HG03135 (cell line): ENCODE measurements at regions not wholly inside any gene's neighbourhood (a gene's known extent, or its start where the extent isn't known, plus 50 kb on each side); places are given as distances from the start of the nearest gene placed in this dataset.

Source experiments
- ATAC-seq: cut with Tn5 transposase; IDR thresholded peaks from one replicate; pipeline ENCODE4 v1.9.1; 2021; ENCODE audit warnings: mild to moderate bottlenecking, moderate library complexity; ENCODE audit not compliant: unreplicated experiment

- ATAC-seq, result no peak
Observed at GRCh38 chr21:16406355-16406754, 676.6 kb downstream of the USP25 start.

GRCh38 chr21:16407403-16408240, 677.8 kb downstream of the USP25 start:
- ATAC-seq, result no peak

GRCh38 chr21:16408280-16408679, 678.5 kb downstream of the USP25 start:
- no peak for ATAC-seq

GRCh38 chr21:16409352-16409751, 679.6 kb downstream of the USP25 start:
- ATAC-seq, result no peak

DNA sequence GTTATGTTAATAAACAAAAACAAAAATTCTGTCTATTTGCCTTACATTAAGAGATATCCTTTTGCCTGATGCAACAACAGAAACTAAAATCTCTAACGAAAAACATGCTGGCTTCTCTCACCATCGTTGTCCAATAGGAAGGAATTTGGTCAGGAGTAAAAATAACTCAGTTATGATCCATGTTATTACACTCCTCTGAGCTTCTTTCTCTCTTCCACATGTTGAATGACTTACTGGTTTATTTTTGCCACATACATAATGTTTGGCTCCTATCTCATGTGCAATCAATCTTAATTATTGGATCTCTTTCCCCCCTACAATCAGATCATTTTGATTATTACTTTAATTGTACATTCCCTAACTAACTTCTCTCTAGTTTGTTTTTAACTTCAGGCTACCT, 688.4 kb downstream of the USP25 start:
- ATAC-seq, result no peak

DNA sequence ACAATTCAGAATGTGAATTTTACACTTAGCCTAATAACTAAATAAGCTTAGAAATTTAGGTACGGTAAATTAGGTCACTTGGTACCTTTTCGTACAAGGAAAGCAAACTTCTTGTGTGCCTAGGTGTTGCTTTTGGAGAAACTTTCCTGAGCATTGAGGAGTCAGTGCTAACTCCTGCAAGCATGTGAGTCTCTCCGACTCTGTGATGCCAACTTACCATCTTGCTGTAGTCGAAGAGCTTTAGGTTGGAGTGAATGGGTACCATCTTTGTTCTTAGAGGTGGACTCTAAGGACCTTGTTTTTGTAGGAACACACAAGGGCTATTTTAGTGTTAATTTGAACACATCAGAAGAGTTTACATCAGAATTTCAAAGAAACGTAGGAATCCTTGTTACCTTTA, 688.9 kb downstream of the USP25 start:
- no peak for ATAC-seq

- ATAC-seq, result no peak
Observed at GRCh38 chr21:16419188-16419921, 689.6 kb downstream of the USP25 start.

DNA sequence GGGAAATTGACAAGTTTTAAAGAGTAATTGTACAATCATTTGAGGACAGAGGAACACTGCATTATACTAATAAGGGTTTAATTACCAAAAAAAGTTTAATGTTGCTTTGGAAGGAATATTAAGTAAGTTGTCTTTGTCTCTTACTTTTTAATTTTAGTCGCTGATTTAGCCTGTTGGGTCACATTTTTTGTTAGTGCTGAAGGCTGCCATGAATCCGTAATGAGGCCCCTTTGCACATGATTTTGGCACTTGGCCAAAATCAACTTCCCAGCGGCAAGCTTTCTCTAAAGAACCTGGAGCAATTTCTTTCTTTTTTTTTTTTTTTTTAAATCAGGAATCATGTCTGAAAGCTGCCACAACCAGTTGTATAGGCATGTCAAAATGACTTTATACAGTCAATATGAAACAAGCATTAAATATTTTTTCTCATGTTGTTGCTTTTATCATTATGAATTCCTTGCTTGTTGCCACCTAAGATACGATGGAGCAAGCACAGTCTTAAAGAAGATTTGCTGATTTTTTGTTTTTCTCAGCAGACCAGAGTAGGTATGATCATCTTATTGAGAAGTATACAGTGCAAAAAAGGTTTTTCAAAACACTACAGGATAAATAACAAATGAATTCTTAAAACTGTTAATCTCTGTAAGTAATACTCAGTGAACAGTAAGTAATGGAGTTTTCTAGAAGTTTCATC, 690.4 kb downstream of the USP25 start:
- no peak for ATAC-seq

DNA sequence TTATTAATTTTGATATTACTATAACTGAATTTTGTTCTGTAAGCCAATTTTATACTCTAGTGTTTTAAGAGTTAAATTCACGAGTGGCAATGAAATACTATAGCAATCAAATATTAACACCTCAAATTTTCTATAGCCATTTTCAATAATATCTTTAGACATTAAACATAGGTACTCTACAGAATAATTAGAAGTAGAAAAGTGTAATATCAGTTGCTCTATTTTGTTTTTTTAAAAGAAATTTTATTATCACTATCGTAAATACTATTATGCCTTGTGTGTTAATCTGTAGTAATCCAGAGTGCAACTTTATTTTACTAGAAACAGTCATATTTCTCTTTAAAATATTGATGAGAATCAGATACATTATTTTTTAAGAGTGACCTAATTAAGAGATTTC, 691.2 kb downstream of the USP25 start:
- ATAC-seq, result no peak

GRCh38 chr21:16421965-16422364, 692.2 kb downstream of the USP25 start:
- no peak for ATAC-seq

- no peak for ATAC-seq
Observed at GRCh38 chr21:16422702-16423101, 692.9 kb downstream of the USP25 start.

- no peak for ATAC-seq
Observed at GRCh38 chr21:16423921-16424320, 694.1 kb downstream of the USP25 start.

GRCh38 chr21:16424331-16424751, 694.6 kb downstream of the USP25 start:
- no peak for ATAC-seq

- ATAC-seq, result no peak
Observed at GRCh38 chr21:16425376-16425775, 695.6 kb downstream of the USP25 start.

- no peak for ATAC-seq
Observed at GRCh38 chr21:16426936-16427335, 697.2 kb downstream of the USP25 start.

- ATAC-seq, result no peak
Observed at GRCh38 chr21:16427587-16428087, 697.9 kb downstream of the USP25 start.

DNA sequence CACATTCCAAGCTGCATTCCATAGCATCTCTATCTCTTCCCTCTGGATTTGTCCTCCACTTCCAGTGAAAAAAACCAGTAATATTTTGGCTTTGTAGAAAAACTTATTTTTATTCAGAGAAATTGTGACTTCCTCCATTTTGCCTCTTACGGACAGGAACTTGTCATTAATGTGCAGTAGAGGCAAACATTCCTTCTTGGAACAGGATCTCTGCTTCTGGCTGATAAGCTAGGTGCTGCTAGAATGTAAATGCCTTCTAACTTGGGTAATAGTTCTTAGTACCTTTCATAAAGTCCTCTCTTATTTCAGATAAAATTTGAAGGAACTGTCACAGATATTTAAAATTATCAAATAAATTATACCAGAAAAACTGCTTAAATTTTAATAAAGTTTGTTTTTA, 707.8 kb downstream of the USP25 start:
- ATAC-seq, result no peak

GRCh38 chr21:16438761-16439160, 709.0 kb downstream of the USP25 start:
- no peak for ATAC-seq

DNA sequence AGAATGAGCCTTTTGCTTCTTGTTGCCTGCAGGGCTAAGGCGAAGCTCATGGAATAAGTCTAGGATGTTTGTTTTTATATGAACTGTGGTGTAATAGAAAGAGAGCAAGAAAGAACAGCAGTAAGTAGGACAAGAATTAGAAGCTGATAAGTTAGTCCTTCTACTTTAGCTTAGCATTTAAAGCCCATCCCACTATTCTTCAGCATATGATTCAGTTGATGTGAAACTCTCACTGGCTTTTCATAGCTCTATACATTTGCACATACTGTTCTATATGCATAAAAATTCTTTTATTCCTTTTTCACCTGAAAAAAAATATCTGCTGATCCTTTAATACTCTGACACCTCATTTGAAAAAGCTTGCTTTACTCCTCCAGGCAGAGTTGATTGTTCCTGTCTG, 712.0 kb downstream of the USP25 start:
- no peak for ATAC-seq

DNA sequence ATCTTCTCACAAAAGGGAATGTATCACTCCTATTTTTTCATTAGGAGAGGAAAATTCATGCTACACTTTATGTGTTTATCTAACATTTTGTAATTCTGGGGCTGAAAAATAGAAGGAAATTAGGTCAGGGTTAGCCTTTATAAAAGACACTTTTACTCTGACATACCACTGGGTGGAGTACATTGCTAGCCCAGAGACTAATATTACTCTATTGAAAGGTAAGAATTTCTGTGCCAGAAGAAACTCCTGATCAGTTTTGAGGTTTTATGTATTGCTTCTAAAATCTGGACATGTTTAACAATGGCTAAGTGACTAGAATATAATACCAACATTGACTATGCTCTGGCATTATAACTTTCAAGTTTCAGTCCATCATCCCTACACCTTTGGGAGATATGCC, 724.6 kb downstream of the USP25 start:
- no peak for ATAC-seq

- ATAC-seq, result no peak
Observed at GRCh38 chr21:16455526-16455925, 725.7 kb downstream of the USP25 start.
